SK-N-SH (cell line): ENCODE measurements at regions not wholly inside any gene's neighbourhood (a gene's known extent, or its start where the extent isn't known, plus 50 kb on each side); places are given as distances from the start of the nearest gene placed in this dataset.
A peak's percentile ranks its signal among the peaks of the same experiment; 100 is the strongest.

Experiments
- CTCF ChIA-PET: fragments of 300-600, 350-600 bp; formaldehyde crosslinking; extraction: SDS; loops from one replicate; lab custom pipeline; 2021; lab: Yijun Ruan, JAX
- POLR2A ChIA-PET: fragments of 350-600 bp; sonication (Branson Sonifier 250); formaldehyde crosslinking; extraction: SDS; loops from one replicate; lab custom pipeline; 2020; ENCODE audit warnings: antibody characterized with exemption, inconsistent platforms; lab: Yijun Ruan, JAX
- DNase-seq: peaks from one replicate; pipeline ENCODE4 v3.0.0; 2012
- H2AFZ ChIP-seq: fragments of 200-600 bp; sonication (generic); 2 replicates; pipeline ENCODE4 v1.8.1; 2016; ENCODE audit warnings: antibody characterized with exemption, mild to moderate bottlenecking, low read depth
- H3F3A ChIP-seq: fragments of 200-600 bp; sonication (generic); replicated peaks from 2 replicates; pipeline ENCODE3; 2016; ENCODE audit warnings: antibody characterized with exemption, mild to moderate bottlenecking; ENCODE audit not compliant: insufficient read depth
- H3K27ac ChIP-seq, 2 experiments: fragments of 200-500 bp in 1 of 2; fragments of 200-600 bp in 1 of 2; sonication (Bioruptor generic) in 1 of 2; sonication (generic), shearing (Covaris generic) in 1 of 2; 2 replicates each; pipeline versions ENCODE4 v1.5.1 to v1.6.1; 2014 to 2016; ENCODE audit warnings: low read depth in 2 of 2, inconsistent platforms in 1 of 2, low read length in 1 of 2, mild to moderate bottlenecking in 1 of 2, mixed read lengths in 1 of 2
- H3K27me3 ChIP-seq: fragments of 200-600 bp; sonication (generic), shearing (Covaris generic); 2 replicates; pipeline ENCODE4 v1.6.1; 2016; ENCODE audit warnings: mixed run types; ENCODE audit not compliant: insufficient read depth
- H3K36me3 ChIP-seq, 2 experiments: fragments of 200-500 bp in 1 of 2; fragments of 200-600 bp in 1 of 2; sonication (Bioruptor generic) in 1 of 2; sonication (generic) in 1 of 2; replicated peaks in 1 of 2; 2 replicates each; pipeline versions ENCODE3 to v1.5.1; 2014 to 2016; ENCODE audit warnings: low read length in 1 of 2, mild to moderate bottlenecking in 1 of 2; ENCODE audit not compliant: insufficient read depth in 2 of 2, control insufficient read depth in 1 of 2
- H3K4me1 ChIP-seq, 2 experiments: fragments of 200-500 bp in 1 of 2; fragments of 200-600 bp in 1 of 2; sonication (Bioruptor generic) in 1 of 2; sonication (generic), shearing (Covaris generic) in 1 of 2; 2 replicates each; pipeline versions ENCODE4 v1.5.1 to v1.6.1; 2014 to 2016; ENCODE audit warnings: low read depth in 1 of 2, low read length in 1 of 2, mixed run types in 1 of 2; ENCODE audit not compliant: insufficient read depth in 2 of 2, control insufficient read depth in 1 of 2
- H3K4me2 ChIP-seq: fragments of 200-600 bp; sonication (generic), shearing (Covaris generic); 2 replicates; pipeline ENCODE4 v1.6.1; 2017; ENCODE audit warnings: mixed run types
- H3K4me3 ChIP-seq, 2 experiments: fragments of 200-500 bp in 1 of 2; fragments of 200-600 bp in 1 of 2; sonication (Bioruptor generic) in 1 of 2; sonication (generic), shearing (Covaris generic) in 1 of 2; 2 replicates each; pipeline versions ENCODE4 v1.5.1 to v1.8.1; 2014 to 2016; ENCODE audit warnings: low read depth in 2 of 2, inconsistent platforms in 1 of 2, low read length in 1 of 2, mild to moderate bottlenecking in 1 of 2, mixed read lengths in 1 of 2, moderate library complexity in 1 of 2
- H3K79me2 ChIP-seq: fragments of 200-600 bp; sonication (generic); 2 replicates; pipeline ENCODE4 v1.8.1; 2017; ENCODE audit warnings: mild to moderate bottlenecking; ENCODE audit not compliant: insufficient read depth
- H3K9ac ChIP-seq: fragments of 200-600 bp; sonication (generic); 2 replicates; pipeline ENCODE4 v1.6.1; 2017; ENCODE audit warnings: mixed run types
- H3K9me2 ChIP-seq: fragments of 200-600 bp; sonication (generic); 2 replicates; pipeline ENCODE4 v1.6.1; 2017; ENCODE audit warnings: mixed run types
- H3K9me3 ChIP-seq: fragments of 200-600 bp; sonication (generic); 2 replicates; pipeline ENCODE4 v1.6.1; 2017; ENCODE audit warnings: mixed run types, mild to moderate bottlenecking, moderate library complexity
- H4K20me1 ChIP-seq: fragments of 200-600 bp; sonication (generic); 2 replicates; pipeline ENCODE4 v1.6.1; 2017; ENCODE audit warnings: mild to moderate bottlenecking, mixed run types; ENCODE audit not compliant: insufficient read depth
- GABPA ChIP-seq: IDR thresholded peaks from 2 replicates; pipeline ENCODE4 v1.4.0; 2012; ENCODE audit warnings: low read depth, mild to moderate bottlenecking
- MEF2A ChIP-seq: IDR thresholded peaks from 2 replicates; pipeline ENCODE4 v1.4.0; 2012; ENCODE audit warnings: low read depth, borderline replicate concordance
- MXI1 ChIP-seq: IDR thresholded peaks from 2 replicates; pipeline ENCODE4 v1.6.1; 2012; ENCODE audit warnings: mild to moderate bottlenecking, low read depth, low read length, improper control_type of control experiment
- PBX3 ChIP-seq: IDR thresholded peaks from 2 replicates; pipeline ENCODE4; 2012
- TAF1 ChIP-seq: IDR thresholded peaks from 2 replicates; pipeline ENCODE4 v1.6.1; 2012; ENCODE audit warnings: low read depth, mild to moderate bottlenecking, low read length, moderate library complexity, borderline replicate concordance
- TCF12 ChIP-seq: IDR thresholded peaks from 2 replicates; pipeline ENCODE4 v1.4.0; 2012
- WGBS: methylation state at CpG from one replicate; pipeline ENCODE4 v1.1.6; 2017; ENCODE audit warnings: low lambda C conversion rate; 5-methylcytosine and 5-hydroxymethylcytosine counted together
- TF ChIP-seq, protein P1 (sequence below): IDR thresholded peaks from 2 replicates; pipeline ENCODE4 v1.6.1; 2012; ENCODE audit warnings: mild to moderate bottlenecking, low read depth, low read length, moderate library complexity
- TF ChIP-seq, protein P2 (sequence below): fragments of 150-350 bp; IDR thresholded peaks from 2 replicates; pipeline ENCODE4 v1.6.1; 2016; ENCODE audit warnings: mild to moderate bottlenecking, low read depth, low read length
- TF ChIP-seq, protein P3 (sequence below): IDR thresholded peaks from 2 replicates; pipeline ENCODE4 v1.4.0; 2012; ENCODE audit warnings: low read depth, borderline replicate concordance
- TF ChIP-seq, protein P4 (sequence below): IDR thresholded peaks from 2 replicates; pipeline ENCODE4 v1.4.0; 2012; ENCODE audit warnings: low read depth

GRCh38 chr6:156427345-156427744, 349.8 kb upstream of the ARID1B start:
- H3K27ac ChIP-seq: peak overlapping the region in 1 of 2 experiments; percentile 58; a peak in 2 of 4 replicates
- H3K4me2 ChIP-seq: no peak overlapping the region
- no peaks in the 10 kb centered on the region for H3K4me1 ChIP-seq
- TF ChIP-seq MXI1 (no peak), TAF1 (no peak), MEF2A (no peak), TCF12 (peak; percentile 37; the same call in 1 of the 2 replicates), PBX3 (peak; percentile 31; the same call in 1 of the 2 replicates), GABPA (no peak)
- TF ChIP-seq, protein P1, sequence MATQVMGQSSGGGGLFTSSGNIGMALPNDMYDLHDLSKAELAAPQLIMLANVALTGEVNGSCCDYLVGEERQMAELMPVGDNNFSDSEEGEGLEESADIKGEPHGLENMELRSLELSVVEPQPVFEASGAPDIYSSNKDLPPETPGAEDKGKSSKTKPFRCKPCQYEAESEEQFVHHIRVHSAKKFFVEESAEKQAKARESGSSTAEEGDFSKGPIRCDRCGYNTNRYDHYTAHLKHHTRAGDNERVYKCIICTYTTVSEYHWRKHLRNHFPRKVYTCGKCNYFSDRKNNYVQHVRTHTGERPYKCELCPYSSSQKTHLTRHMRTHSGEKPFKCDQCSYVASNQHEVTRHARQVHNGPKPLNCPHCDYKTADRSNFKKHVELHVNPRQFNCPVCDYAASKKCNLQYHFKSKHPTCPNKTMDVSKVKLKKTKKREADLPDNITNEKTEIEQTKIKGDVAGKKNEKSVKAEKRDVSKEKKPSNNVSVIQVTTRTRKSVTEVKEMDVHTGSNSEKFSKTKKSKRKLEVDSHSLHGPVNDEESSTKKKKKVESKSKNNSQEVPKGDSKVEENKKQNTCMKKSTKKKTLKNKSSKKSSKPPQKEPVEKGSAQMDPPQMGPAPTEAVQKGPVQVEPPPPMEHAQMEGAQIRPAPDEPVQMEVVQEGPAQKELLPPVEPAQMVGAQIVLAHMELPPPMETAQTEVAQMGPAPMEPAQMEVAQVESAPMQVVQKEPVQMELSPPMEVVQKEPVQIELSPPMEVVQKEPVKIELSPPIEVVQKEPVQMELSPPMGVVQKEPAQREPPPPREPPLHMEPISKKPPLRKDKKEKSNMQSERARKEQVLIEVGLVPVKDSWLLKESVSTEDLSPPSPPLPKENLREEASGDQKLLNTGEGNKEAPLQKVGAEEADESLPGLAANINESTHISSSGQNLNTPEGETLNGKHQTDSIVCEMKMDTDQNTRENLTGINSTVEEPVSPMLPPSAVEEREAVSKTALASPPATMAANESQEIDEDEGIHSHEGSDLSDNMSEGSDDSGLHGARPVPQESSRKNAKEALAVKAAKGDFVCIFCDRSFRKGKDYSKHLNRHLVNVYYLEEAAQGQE: no peak
- TF ChIP-seq, protein P2, sequence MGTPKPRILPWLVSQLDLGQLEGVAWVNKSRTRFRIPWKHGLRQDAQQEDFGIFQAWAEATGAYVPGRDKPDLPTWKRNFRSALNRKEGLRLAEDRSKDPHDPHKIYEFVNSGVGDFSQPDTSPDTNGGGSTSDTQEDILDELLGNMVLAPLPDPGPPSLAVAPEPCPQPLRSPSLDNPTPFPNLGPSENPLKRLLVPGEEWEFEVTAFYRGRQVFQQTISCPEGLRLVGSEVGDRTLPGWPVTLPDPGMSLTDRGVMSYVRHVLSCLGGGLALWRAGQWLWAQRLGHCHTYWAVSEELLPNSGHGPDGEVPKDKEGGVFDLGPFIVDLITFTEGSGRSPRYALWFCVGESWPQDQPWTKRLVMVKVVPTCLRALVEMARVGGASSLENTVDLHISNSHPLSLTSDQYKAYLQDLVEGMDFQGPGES: no peak
- TF ChIP-seq, protein P3, sequence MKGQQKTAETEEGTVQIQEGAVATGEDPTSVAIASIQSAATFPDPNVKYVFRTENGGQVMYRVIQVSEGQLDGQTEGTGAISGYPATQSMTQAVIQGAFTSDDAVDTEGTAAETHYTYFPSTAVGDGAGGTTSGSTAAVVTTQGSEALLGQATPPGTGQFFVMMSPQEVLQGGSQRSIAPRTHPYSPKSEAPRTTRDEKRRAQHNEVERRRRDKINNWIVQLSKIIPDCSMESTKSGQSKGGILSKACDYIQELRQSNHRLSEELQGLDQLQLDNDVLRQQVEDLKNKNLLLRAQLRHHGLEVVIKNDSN: no peak
- TF ChIP-seq, protein P4, sequence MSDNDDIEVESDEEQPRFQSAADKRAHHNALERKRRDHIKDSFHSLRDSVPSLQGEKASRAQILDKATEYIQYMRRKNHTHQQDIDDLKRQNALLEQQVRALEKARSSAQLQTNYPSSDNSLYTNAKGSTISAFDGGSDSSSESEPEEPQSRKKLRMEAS: no peak
- no peak for DNase-seq
- H3K27me3 ChIP-seq: no peaks in the 10 kb centered on the region
- no peak overlapping the region for H2AFZ ChIP-seq
- no peaks in the 10 kb centered on the region for H4K20me1 ChIP-seq
- H3K79me2 ChIP-seq: no peaks in the 10 kb centered on the region
- ChIA-PET CTCF (interaction anchor here (1.5 kb wide), 1 partner anchor 12 kb away, joined by 5 read pairs; no protein-coding TSS in a partner anchor), POLR2A (no interaction called here)
- no peaks in the 10 kb centered on the region for H3K36me3 ChIP-seq
- no peaks in the 10 kb centered on the region for H3K9me2 ChIP-seq
- H3F3A ChIP-seq: peaks cover 9% of the 10 kb centered on the region
- WGBS: 8% methylated on average over 2 of the region's 2 CpGs
- no peaks in the 10 kb centered on the region; the same call in 1 of the 2 replicates for H3K9me3 ChIP-seq
- no peak overlapping the region for H3K4me3 ChIP-seq
- no peak overlapping the region for H3K9ac ChIP-seq
